Nephron progenitor cell (in vitro differentiated cells): ENCODE measurements at regions not wholly inside any gene's neighbourhood (a gene's known extent, or its start where the extent isn't known, plus 50 kb on each side); places are given as distances from the start of the nearest gene placed in this dataset.
A peak's percentile ranks its signal among the peaks of the same experiment; 100 is the strongest.

Source experiments
- DNase-seq: peaks from one replicate; pipeline ENCODE4 v3.0.0; 2021
- H3K27ac Mint-ChIP-seq: 2 replicates; pipeline ENCODE4 v1.8.0; 2021; ENCODE audit warnings: mild to moderate bottlenecking, moderate library complexity, mixed read lengths
- H3K27me3 Mint-ChIP-seq: 2 replicates; pipeline ENCODE4 v1.8.0; 2021; ENCODE audit warnings: mild to moderate bottlenecking, low read depth, mixed read lengths; ENCODE audit not compliant: poor library complexity
- H3K36me3 Mint-ChIP-seq: 2 replicates; pipeline ENCODE4 v1.8.0; 2021; ENCODE audit warnings: low read depth, mixed read lengths
- H3K4me1 Mint-ChIP-seq: 2 replicates; pipeline ENCODE4 v1.8.0; 2021; ENCODE audit warnings: mixed read lengths
- H3K4me3 Mint-ChIP-seq: 2 replicates; pipeline ENCODE4 v1.8.0; 2021; ENCODE audit warnings: mild to moderate bottlenecking, moderate library complexity, mixed read lengths
- H3K9me3 Mint-ChIP-seq: 2 replicates; pipeline ENCODE4 v1.8.0; 2021; ENCODE audit warnings: mild to moderate bottlenecking, moderate library complexity, mixed read lengths
- CTCF ChIP-seq: fragments of 200-600 bp; sonication (generic); IDR thresholded peaks from 2 replicates; pipeline ENCODE4 v1.5.0; 2021; ENCODE audit warnings: antibody characterized with exemption

- peak overlapping the region; percentile 80 for H3K27ac Mint-ChIP-seq
- H3K9me3 Mint-ChIP-seq, result no peaks in the 10 kb centered on the region
- peaks cover 13% of the 10 kb centered on the region for H3K27me3 Mint-ChIP-seq
- no peak for DNase-seq
- TF ChIP-seq CTCF, result no peak
- peaks cover 25% of the 10 kb centered on the region for H3K4me1 Mint-ChIP-seq
- no peaks in the 10 kb centered on the region for H3K36me3 Mint-ChIP-seq
- H3K4me3 Mint-ChIP-seq, result peak overlapping the region; percentile 7
These were observed 190.8 kb upstream of the ADRA1B start for GRCh38 chr5:159725475-159725874.

GRCh38 chr5:159727167-159727566, 189.1 kb upstream of the ADRA1B start:
- Mint-ChIP-seq H3K36me3 (no peaks in the 10 kb centered on the region), H3K9me3 (no peaks in the 10 kb centered on the region), H3K27me3 (peaks cover 13% of the 10 kb centered on the region), H3K4me1 (peaks cover 25% of the 10 kb centered on the region), H3K27ac (no peak overlapping the region), H3K4me3 (no peak overlapping the region)
- no peak for TF ChIP-seq CTCF
- no peak for DNase-seq

- Mint-ChIP-seq H3K4me3 (no peak overlapping the region), H3K27ac (no peak overlapping the region), H3K36me3 (no peaks in the 10 kb centered on the region), H3K4me1 (peaks cover 13% of the 10 kb centered on the region), H3K9me3 (no peaks in the 10 kb centered on the region), H3K27me3 (peaks cover 19% of the 10 kb centered on the region)
- DNase-seq, result no peak
- no peak for TF ChIP-seq CTCF
These were observed 186.0 kb upstream of the ADRA1B start for GRCh38 chr5:159730285-159730684.

- no peaks in the 10 kb centered on the region for H3K9me3 Mint-ChIP-seq
- peaks cover 20% of the 10 kb centered on the region for H3K27me3 Mint-ChIP-seq
- peaks cover 3% of the 10 kb centered on the region for H3K4me1 Mint-ChIP-seq
- TF ChIP-seq CTCF, result no peak
- no peaks in the 10 kb centered on the region for H3K36me3 Mint-ChIP-seq
- no peak overlapping the region for H3K4me3 Mint-ChIP-seq
- no peak for DNase-seq
- H3K27ac Mint-ChIP-seq, result no peak overlapping the region
These were observed 184.1 kb upstream of the ADRA1B start for GRCh38 chr5:159732220-159732619.

GRCh38 chr5:159734366-159734765, 181.9 kb upstream of the ADRA1B start:
- H3K9me3 Mint-ChIP-seq, result no peaks in the 10 kb centered on the region
- no peaks in the 10 kb centered on the region for H3K36me3 Mint-ChIP-seq
- H3K4me1 Mint-ChIP-seq, result no peaks in the 10 kb centered on the region
- H3K4me3 Mint-ChIP-seq, result no peak overlapping the region
- H3K27me3 Mint-ChIP-seq, result peaks cover 9% of the 10 kb centered on the region
- no peak for TF ChIP-seq CTCF
- DNase-seq, result no peak
- no peak overlapping the region for H3K27ac Mint-ChIP-seq

GRCh38 chr5:159735036-159735435, 181.2 kb upstream of the ADRA1B start:
- Mint-ChIP-seq H3K36me3 (no peaks in the 10 kb centered on the region), H3K9me3 (no peaks in the 10 kb centered on the region), H3K4me1 (no peaks in the 10 kb centered on the region), H3K27me3 (peaks cover 9% of the 10 kb centered on the region), H3K4me3 (no peak overlapping the region), H3K27ac (no peak overlapping the region)
- no peak for TF ChIP-seq CTCF
- no peak for DNase-seq
